HEK293 (cell line): ENCODE measurements at regions not wholly inside any gene's neighbourhood (a gene's known extent, or its start where the extent isn't known, plus 50 kb on each side); places are given as distances from the start of the nearest gene placed in this dataset.

ENCODE experiments used
- CTCF ChIA-PET: fragments of 350-600 bp; formaldehyde crosslinking; extraction: SDS; loops from one replicate; lab custom pipeline; 2021; ENCODE audit warnings: antibody characterized with exemption; lab: Yijun Ruan, JAX
- POLR2A ChIA-PET: fragments of 300-600 bp; formaldehyde crosslinking; extraction: SDS; loops from one replicate; lab custom pipeline; 2020; ENCODE audit warnings: antibody characterized with exemption, inconsistent platforms; lab: Yijun Ruan, JAX
- H3K27ac ChIP-seq: fragments of 200-500 bp; sonication (Bioruptor generic); 2 replicates; pipeline ENCODE4 v1.5.1; 2014; ENCODE audit warnings: low read depth, low read length, control low read depth, inconsistent platforms; ENCODE audit errors: extremely low read depth
- H3K36me3 ChIP-seq, 2 experiments: fragments of 200-500 bp in 1 of 2; sonication (Bioruptor generic) in 1 of 2; 1 replicate in 1 of 2; 2 replicates in 1 of 2; pipeline ENCODE4 v1.5.1; 2014 to 2017; ENCODE audit warnings: inconsistent platforms in 2 of 2, low read length in 2 of 2; ENCODE audit not compliant: control insufficient read depth in 2 of 2, insufficient read depth in 1 of 2
- H3K4me1 ChIP-seq: fragments of 200-500 bp; sonication (Bioruptor generic); 2 replicates; pipeline ENCODE4 v1.5.1; 2014; ENCODE audit warnings: mild to moderate bottlenecking, low read length, inconsistent platforms; ENCODE audit not compliant: control insufficient read depth, insufficient read depth
- H3K4me3 ChIP-seq: 2 replicates; pipeline ENCODE4 v1.5.1; 2011; ENCODE audit warnings: low read depth, mild to moderate bottlenecking, control low read depth, low read length, moderate library complexity
- H3K9me3 ChIP-seq: fragments of 200-500 bp; sonication (Bioruptor generic); 2 replicates; pipeline ENCODE4 v1.5.1; 2014; ENCODE audit warnings: low read depth, low read length, inconsistent platforms; ENCODE audit not compliant: control insufficient read depth, insufficient read depth
- HOXC10 ChIP-seq: sonication (generic); formaldehyde crosslinking; IDR thresholded peaks from 2 replicates; pipeline ENCODE4 v1.8.1; 2023; ENCODE audit warnings: mild to moderate bottlenecking, missing genetic modification reagents
- KLF1 ChIP-seq: fragments of 450-650 bp; formaldehyde crosslinking; IDR thresholded peaks from 2 replicates; pipeline ENCODE4 v1.5.1; 2016; ENCODE audit warnings: missing biosample characterization, missing genetic modification characterization
- KLF9 ChIP-seq: fragments of 450-650 bp; formaldehyde crosslinking; IDR thresholded peaks from 2 replicates; pipeline ENCODE4 v1.5.1; 2016; ENCODE audit warnings: missing biosample characterization, missing genetic modification characterization, low read depth
- SALL2 ChIP-seq: fragments of 450-650 bp; formaldehyde crosslinking; IDR thresholded peaks from 2 replicates; pipeline ENCODE4 v1.5.0; 2017; ENCODE audit warnings: missing biosample characterization, mild to moderate bottlenecking, missing genetic modification characterization, borderline replicate concordance
- ZBTB17 ChIP-seq: fragments of 450-650 bp; formaldehyde crosslinking; IDR thresholded peaks from 2 replicates; pipeline ENCODE4 v1.5.1; 2016; ENCODE audit warnings: missing biosample characterization, missing genetic modification characterization
- ZBTB8A ChIP-seq: fragments of 450-650 bp; formaldehyde crosslinking; IDR thresholded peaks from 2 replicates; pipeline ENCODE4 v1.5.1; 2016; ENCODE audit warnings: missing biosample characterization, missing genetic modification characterization
- ZEB2 ChIP-seq: fragments of 450-650 bp; formaldehyde crosslinking; IDR thresholded peaks from 2 replicates; pipeline ENCODE4 v1.5.1; 2016; ENCODE audit warnings: missing biosample characterization, missing genetic modification characterization
- ZFHX2 ChIP-seq: fragments of 450-650 bp; formaldehyde crosslinking; conservative IDR thresholded peaks from 2 replicates; pipeline ENCODE4 v1.5.1; 2016; ENCODE audit warnings: missing biosample characterization, missing genetic modification characterization
- ZFP41 ChIP-seq: fragments of 450-650 bp; formaldehyde crosslinking; IDR thresholded peaks from 2 replicates; pipeline ENCODE4 v1.5.1; 2016; ENCODE audit warnings: missing biosample characterization, missing genetic modification characterization, borderline replicate concordance
- ZNF16 ChIP-seq: fragments of 450-650 bp; formaldehyde crosslinking; IDR thresholded peaks from 2 replicates; pipeline ENCODE4 v1.5.1; 2016; ENCODE audit warnings: low read depth, missing biosample characterization, missing genetic modification characterization
- ZNF169 ChIP-seq: fragments of 450-650 bp; formaldehyde crosslinking; IDR thresholded peaks from 2 replicates; pipeline ENCODE4 v1.5.1; 2016; ENCODE audit warnings: missing biosample characterization, missing genetic modification characterization
- ZNF221 ChIP-seq: fragments of 450-650 bp; formaldehyde crosslinking; IDR thresholded peaks from 2 replicates; pipeline ENCODE4 v1.5.1; 2017; ENCODE audit warnings: missing biosample characterization, missing genetic modification characterization, borderline replicate concordance
- ZNF223 ChIP-seq: fragments of 450-650 bp; formaldehyde crosslinking; IDR thresholded peaks from 2 replicates; pipeline ENCODE4 v1.5.1; 2016; ENCODE audit warnings: missing biosample characterization, missing genetic modification characterization
- ZNF266 ChIP-seq: fragments of 450-650 bp; formaldehyde crosslinking; IDR thresholded peaks from 2 replicates; pipeline ENCODE4 v1.5.1; 2016; ENCODE audit warnings: missing biosample characterization, missing genetic modification characterization, low read depth
- ZNF350 ChIP-seq: fragments of 450-650 bp; formaldehyde crosslinking; IDR thresholded peaks from 2 replicates; pipeline ENCODE4 v1.5.0; 2017; ENCODE audit warnings: missing biosample characterization, mild to moderate bottlenecking, missing genetic modification characterization
- ZNF37A ChIP-seq: fragments of 450-650 bp; IDR thresholded peaks from 2 replicates; pipeline ENCODE4 v1.5.1; 2018; ENCODE audit warnings: missing biosample characterization, missing genetic modification characterization
- ZNF416 ChIP-seq: fragments of 450-650 bp; formaldehyde crosslinking; IDR thresholded peaks from 2 replicates; pipeline ENCODE4 v1.5.1; 2016; ENCODE audit warnings: missing biosample characterization, missing genetic modification characterization
- ZNF473 ChIP-seq: fragments of 450-650 bp; formaldehyde crosslinking; IDR thresholded peaks from 2 replicates; pipeline ENCODE4 v1.5.1; 2017; ENCODE audit warnings: missing biosample characterization, missing genetic modification characterization
- ZNF530 ChIP-seq: fragments of 450-650 bp; formaldehyde crosslinking; IDR thresholded peaks from 2 replicates; pipeline ENCODE4 v1.5.1; 2016; ENCODE audit warnings: low read depth, missing biosample characterization, missing genetic modification characterization
- ZNF571 ChIP-seq: fragments of 450-650 bp; formaldehyde crosslinking; IDR thresholded peaks from 2 replicates; pipeline ENCODE4 v1.5.0; 2017; ENCODE audit warnings: missing biosample characterization, missing genetic modification characterization
- ZNF623 ChIP-seq: fragments of 450-650 bp; formaldehyde crosslinking; IDR thresholded peaks from 2 replicates; pipeline ENCODE4 v1.5.1; 2016; ENCODE audit warnings: missing biosample characterization, missing genetic modification characterization
- ZNF664 ChIP-seq: fragments of 450-650 bp; formaldehyde crosslinking; IDR thresholded peaks from 2 replicates; pipeline ENCODE4 v1.5.1; 2016; ENCODE audit warnings: missing biosample characterization, missing genetic modification characterization
- ZNF777 ChIP-seq: fragments of 450-650 bp; formaldehyde crosslinking; IDR thresholded peaks from 2 replicates; pipeline ENCODE4 v1.5.1; 2017; ENCODE audit warnings: missing biosample characterization, missing genetic modification characterization, borderline replicate concordance
- ZSCAN16 ChIP-seq: fragments of 450-650 bp; formaldehyde crosslinking; IDR thresholded peaks from 2 replicates; pipeline ENCODE4 v1.5.1; 2016; ENCODE audit warnings: missing biosample characterization, missing genetic modification characterization
- TF ChIP-seq, protein P1 (sequence below): fragments of 450-650 bp; formaldehyde crosslinking; IDR thresholded peaks from 2 replicates; pipeline ENCODE4 v1.5.1; 2016; ENCODE audit warnings: missing biosample characterization, missing genetic modification characterization
- TF ChIP-seq, protein P2 (sequence below): fragments of 450-650 bp; formaldehyde crosslinking; IDR thresholded peaks from 2 replicates; pipeline ENCODE4 v1.5.1; 2016; ENCODE audit warnings: missing biosample characterization, missing genetic modification characterization
- TF ChIP-seq, protein P3 (sequence below): fragments of 450-650 bp; formaldehyde crosslinking; IDR thresholded peaks from 2 replicates; pipeline ENCODE4 v1.5.1; 2016; ENCODE audit warnings: missing biosample characterization, missing genetic modification characterization

DNA sequence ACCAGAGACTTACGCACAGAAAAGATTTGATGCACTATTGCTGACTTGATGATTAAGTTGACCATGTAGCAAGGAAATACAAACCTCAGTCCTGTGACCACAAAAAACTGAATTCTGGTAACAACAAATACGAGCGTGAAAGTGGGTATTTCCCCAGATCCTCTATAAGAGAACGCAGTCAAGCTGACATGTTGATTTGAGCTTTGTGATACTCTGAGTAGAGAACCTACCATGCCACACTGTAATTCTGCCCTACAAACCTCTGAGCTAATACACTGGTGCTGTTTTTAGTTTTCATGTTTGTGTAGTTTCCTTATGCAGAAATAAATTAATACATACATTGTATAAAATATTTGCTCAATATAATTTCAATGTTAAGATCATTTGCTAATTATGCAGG is 565.6 kb upstream of the EPHA5 start:
- ChIA-PET POLR2A (no interaction called here), CTCF (no interaction called here)
- no peaks in the 10 kb centered on the region for H3K4me1 ChIP-seq
- no peak overlapping the region for H3K4me3 ChIP-seq
- TF ChIP-seq ZNF223 (tag by site-specific recombination) (no peak), ZFHX2 (tag by site-specific recombination) (no peak), ZNF266 (tag by site-specific recombination) (no peak), ZNF221 (tag by site-specific recombination) (no peak), ZBTB17 (tag by site-specific recombination) (no peak), KLF9 (tag by site-specific recombination) (no peak), HOXC10 (CRISPR knock-in tag) (no peak), ZNF530 (tag by site-specific recombination) (no peak), SALL2 (tag by site-specific recombination) (no peak), ZBTB8A (no peak), ZNF623 (tag by site-specific recombination) (no peak), ZNF571 (tag by site-specific recombination) (no peak), ZNF777 (tag by site-specific recombination) (no peak), ZEB2 (no peak), ZNF37A (tag by site-specific recombination) (no peak)
- TF ChIP-seq, protein P1, sequence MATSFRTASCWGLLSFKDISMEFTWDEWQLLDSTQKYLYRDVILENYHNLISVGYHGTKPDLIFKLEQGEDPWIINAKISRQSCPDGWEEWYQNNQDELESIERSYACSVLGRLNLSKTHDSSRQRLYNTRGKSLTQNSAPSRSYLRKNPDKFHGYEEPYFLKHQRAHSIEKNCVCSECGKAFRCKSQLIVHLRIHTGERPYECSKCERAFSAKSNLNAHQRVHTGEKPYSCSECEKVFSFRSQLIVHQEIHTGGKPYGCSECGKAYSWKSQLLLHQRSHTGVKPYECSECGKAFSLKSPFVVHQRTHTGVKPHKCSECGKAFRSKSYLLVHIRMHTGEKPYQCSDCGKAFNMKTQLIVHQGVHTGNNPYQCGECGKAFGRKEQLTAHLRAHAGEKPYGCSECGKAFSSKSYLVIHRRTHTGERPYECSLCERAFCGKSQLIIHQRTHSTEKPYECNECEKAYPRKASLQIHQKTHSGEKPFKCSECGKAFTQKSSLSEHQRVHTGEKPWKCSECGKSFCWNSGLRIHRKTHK (tag by site-specific recombination) = no peak
- TF ChIP-seq, protein P2, sequence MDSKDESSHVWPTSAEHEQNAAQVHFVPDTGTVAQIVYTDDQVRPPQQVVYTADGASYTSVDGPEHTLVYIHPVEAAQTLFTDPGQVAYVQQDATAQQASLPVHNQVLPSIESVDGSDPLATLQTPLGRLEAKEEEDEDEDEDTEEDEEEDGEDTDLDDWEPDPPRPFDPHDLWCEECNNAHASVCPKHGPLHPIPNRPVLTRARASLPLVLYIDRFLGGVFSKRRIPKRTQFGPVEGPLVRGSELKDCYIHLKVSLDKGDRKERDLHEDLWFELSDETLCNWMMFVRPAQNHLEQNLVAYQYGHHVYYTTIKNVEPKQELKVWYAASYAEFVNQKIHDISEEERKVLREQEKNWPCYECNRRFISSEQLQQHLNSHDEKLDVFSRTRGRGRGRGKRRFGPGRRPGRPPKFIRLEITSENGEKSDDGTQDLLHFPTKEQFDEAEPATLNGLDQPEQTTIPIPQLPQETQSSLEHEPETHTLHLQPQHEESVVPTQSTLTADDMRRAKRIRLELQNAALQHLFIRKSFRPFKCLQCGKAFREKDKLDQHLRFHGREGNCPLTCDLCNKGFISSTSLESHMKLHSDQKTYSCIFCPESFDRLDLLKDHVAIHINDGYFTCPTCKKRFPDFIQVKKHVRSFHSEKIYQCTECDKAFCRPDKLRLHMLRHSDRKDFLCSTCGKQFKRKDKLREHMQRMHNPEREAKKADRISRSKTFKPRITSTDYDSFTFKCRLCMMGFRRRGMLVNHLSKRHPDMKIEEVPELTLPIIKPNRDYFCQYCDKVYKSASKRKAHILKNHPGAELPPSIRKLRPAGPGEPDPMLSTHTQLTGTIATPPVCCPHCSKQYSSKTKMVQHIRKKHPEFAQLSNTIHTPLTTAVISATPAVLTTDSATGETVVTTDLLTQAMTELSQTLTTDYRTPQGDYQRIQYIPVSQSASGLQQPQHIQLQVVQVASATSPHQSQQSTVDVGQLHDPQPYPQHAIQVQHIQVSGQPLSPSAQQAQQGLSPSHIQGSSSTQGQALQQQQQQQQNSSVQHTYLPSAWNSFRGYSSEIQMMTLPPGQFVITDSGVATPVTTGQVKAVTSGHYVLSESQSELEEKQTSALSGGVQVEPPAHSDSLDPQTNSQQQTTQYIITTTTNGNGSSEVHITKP (tag by site-specific recombination) = no peak
- no peaks in the 10 kb centered on the region for H3K9me3 ChIP-seq
- no peaks in the 10 kb centered on the region for H3K36me3 ChIP-seq
- H3K27ac ChIP-seq = no peak overlapping the region

DNA sequence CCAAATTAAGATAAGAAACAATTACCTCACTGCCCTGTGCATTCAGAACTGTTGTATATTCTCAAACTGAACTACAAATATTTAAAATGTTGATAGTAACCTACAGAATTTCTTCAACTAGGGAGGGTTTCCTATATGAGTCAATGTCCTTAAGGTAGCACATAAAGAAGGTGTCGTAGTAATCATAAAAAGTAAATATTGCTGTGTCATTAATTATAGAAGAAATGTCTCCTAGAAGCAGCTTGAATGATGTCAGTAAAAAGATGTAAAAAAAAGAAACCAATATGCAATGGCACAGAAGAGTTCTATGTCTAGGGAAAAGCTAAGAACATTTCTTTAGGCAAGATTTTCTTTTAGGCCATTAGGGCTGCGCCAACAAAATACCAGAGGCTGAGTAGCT is 559.6 kb upstream of the EPHA5 start:
- POLR2A ChIA-PET = no interaction called here
- TF ChIP-seq ZFP41 (no peak), ZNF16 (tag by site-specific recombination) (no peak), ZNF664 (tag by site-specific recombination) (no peak), ZSCAN16 (no peak), ZNF350 (tag by site-specific recombination) (no peak), ZNF169 (no peak), ZNF473 (tag by site-specific recombination) (no peak), ZNF37A (tag by site-specific recombination) (no peak), ZNF416 (tag by site-specific recombination) (no peak), KLF1 (tag by site-specific recombination) (no peak)
- TF ChIP-seq, protein P3, sequence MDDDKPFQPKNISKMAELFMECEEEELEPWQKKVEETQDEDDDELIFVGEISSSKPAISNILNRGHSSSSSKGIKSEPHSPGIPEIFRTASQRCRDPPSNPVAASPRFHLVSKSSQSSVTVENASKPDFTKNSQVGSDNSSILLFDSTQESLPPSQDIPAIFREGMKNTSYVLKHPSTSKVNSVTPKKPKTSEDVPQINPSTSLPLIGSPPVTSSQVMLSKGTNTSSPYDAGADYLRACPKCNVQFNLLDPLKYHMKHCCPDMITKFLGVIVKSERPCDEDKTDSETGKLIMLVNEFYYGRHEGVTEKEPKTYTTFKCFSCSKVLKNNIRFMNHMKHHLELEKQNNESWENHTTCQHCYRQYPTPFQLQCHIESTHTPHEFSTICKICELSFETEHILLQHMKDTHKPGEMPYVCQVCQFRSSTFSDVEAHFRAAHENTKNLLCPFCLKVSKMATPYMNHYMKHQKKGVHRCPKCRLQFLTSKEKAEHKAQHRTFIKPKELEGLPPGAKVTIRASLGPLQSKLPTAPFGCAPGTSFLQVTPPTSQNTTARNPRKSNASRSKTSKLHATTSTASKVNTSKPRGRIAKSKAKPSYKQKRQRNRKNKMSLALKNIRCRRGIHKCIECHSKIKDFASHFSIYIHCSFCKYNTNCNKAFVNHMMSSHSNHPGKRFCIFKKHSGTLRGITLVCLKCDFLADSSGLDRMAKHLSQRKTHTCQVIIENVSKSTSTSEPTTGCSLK (tag by site-specific recombination) = no peak
- no peak overlapping the region for H3K27ac ChIP-seq
- no peaks in the 10 kb centered on the region for H3K4me1 ChIP-seq
- H3K4me3 ChIP-seq = no peak overlapping the region
- CTCF ChIA-PET = interaction anchor here (0.6 kb wide), 1 partner anchor 1103 kb away, joined by 3 read pairs; no protein-coding TSS in a partner anchor
- H3K36me3 ChIP-seq = no peaks in the 10 kb centered on the region
- no peaks in the 10 kb centered on the region for H3K9me3 ChIP-seq
